ENCODE measurements at regions not wholly inside any gene's neighbourhood (a gene's known extent, or its start where the extent isn't known, plus 50 kb on each side); places are given as distances from the start of the nearest gene placed in this dataset.
"Not testable (repeated sequence)": the region's sequence is repeated elsewhere in the genome, so short reads cannot be mapped to it uniquely, and the experiment has no call there.

GRCh38 chr15:39239562-39239961 lies 341.3 kb upstream of the THBS1 start:
- no peak for DNase-seq
- intact Hi-C loops (cut with DNase I): no loop called here

- intact Hi-C loops (cut with DNase I): no loop called here
- no peak for DNase-seq
Observed at GRCh38 chr15:39242345-39242744, 338.5 kb upstream of the THBS1 start.

GRCh38 chr15:39243396-39243795 lies 337.5 kb upstream of the THBS1 start:
- no peak for DNase-seq
- intact Hi-C loops (cut with DNase I): no loop called here

GRCh38 chr15:39244776-39245175 lies 336.1 kb upstream of the THBS1 start:
- intact Hi-C loops (cut with DNase I): no loop called here
- DNase-seq: no peak

DNA sequence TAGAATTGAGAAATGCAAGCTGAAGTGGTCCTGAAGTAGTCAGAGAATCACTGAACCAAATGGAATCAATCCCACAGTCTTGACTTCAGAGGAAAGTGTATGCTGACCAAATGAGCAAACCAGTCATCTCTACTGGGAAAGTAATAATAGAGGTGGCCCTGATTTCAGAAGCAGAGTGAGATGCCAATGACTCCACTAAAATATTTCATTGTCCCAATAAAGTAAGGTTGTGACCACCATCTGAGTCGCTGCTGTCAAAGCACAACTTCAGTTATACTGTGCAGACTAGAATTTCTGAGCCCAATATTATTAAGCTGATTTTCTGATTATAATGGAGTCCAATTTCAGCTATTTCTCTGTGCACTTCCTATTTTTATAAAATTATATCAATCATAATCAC lies 334.4 kb upstream of the THBS1 start:
- intact Hi-C loops (cut with DNase I): no loop called here
- DNase-seq: no peak

- no peak for DNase-seq
- intact Hi-C loops (cut with DNase I): no loop called here
Observed at GRCh38 chr15:39247574-39247973, 333.3 kb upstream of the THBS1 start.

GRCh38 chr15:39248204-39248603 lies 332.7 kb upstream of the THBS1 start:
- DNase-seq: no peak

GRCh38 chr15:39250001-39250400 lies 330.9 kb upstream of the THBS1 start:
- DNase-seq: no peak
- intact Hi-C loops (cut with DNase I): no loop called here

More at GRCh38 chr15:39248204-39248603, 332.7 kb upstream of the THBS1 start:
- intact Hi-C loops (cut with DNase I): no loop called here

DNA sequence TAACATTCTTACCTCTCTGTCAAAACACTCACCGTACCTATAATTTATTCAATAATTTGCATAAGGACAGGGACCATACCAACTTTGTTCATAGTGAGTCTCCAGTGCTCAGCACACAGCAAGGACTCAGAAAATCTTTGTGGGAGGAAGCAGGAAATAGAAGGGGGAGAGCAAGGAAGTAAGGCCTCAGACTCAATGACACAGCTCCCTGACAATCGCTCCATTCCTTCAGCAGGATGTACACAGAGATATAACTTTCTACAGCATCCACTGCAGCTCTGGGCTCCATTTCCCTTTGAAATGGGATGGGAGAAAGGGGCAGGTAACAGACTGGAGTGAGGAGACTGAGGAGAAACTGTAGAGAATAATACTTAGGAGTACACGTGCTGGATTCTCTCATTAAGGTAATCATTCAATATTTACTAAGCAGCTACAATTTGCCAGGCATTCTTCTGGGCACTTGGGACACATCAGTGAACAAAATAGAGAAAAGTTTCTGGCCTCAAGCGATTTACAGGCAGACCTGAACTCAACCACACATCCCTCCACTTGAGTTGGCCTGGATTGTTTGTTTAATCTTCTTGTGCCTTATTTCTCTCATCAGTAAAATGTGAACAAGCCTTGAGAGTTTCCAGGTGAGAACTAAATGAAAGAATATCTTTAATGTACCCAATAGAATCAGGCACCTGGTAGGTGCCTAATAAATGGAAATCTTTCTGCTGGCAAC lies 330.3 kb upstream of the THBS1 start:
- DNase-seq: no peak
- intact Hi-C loops (cut with DNase I): no loop called here

- intact Hi-C loops (cut with DNase I): no loop called here
- DNase-seq: no peak
Observed at GRCh38 chr15:39251413-39252133, 329.3 kb upstream of the THBS1 start.

GRCh38 chr15:39252134-39252470 lies 328.8 kb upstream of the THBS1 start:
- intact Hi-C loops (cut with DNase I): no loop called here
- DNase-seq: no peak

DNA sequence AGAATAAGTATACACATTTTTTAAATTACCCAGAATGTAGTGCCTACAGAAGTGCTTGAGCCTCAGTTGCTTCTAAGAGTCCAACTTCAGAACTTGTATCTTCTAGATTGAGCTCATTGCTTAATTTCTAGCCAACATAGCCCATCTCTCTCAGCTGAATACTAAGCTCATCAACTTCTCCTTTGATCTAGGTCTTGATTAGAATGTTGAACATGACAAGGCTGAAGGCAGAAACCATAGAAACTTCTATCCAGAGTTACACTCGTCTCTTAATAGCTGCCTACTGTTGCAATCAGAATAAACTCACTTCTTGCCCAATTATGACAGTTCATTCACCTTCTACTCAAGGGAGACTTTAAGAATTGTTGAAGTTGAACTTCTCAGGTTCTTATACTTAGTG lies 327.3 kb upstream of the THBS1 start:
- DNase-seq: no peak
- intact Hi-C loops (cut with DNase I): no loop called here

GRCh38 chr15:39254181-39254580 lies 326.7 kb upstream of the THBS1 start:
- DNase-seq: no peak
- intact Hi-C loops (cut with DNase I): no loop called here

DNA sequence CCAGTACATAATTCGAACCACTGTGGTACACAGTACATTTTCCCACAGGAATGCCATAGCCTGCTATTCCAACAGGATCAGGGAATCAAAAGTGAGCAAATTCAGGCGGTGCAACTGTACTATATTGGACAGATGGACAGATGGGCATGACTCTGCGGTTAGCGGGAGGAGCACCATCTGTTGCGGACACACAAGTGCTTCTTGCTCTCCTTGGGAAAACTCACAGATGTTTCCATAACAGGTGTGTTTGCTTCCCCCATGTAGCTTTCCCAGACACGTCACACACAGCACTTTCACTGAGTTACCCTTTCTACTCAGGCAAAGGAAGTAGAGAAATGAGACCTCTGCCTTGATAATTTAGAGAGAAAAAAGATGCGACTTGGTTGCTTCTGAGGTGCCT lies 325.1 kb upstream of the THBS1 start:
- DNase-seq: no peak
- intact Hi-C loops (cut with DNase I): no loop called here

DNA sequence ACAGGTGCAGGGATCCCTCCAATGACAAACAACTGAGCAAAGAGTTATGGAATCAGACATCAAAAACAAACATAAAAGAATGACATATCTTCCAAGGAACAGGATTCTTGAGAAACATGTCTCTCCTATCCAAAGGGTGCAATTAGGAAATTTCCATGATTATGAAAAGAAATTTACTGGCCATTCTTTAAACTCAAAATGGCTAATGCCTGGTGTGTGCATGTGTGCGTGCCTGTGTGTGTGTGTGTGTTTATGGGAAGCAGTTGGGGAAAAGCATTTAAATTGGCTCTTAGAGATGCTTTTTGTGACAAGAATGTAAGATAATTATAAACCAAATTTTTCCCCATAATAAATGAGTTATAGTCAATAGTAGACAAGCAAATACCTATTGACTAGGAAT lies 320.5 kb upstream of the THBS1 start:
- DNase-seq: no peak
- intact Hi-C loops (cut with DNase I): no loop called here

DNA sequence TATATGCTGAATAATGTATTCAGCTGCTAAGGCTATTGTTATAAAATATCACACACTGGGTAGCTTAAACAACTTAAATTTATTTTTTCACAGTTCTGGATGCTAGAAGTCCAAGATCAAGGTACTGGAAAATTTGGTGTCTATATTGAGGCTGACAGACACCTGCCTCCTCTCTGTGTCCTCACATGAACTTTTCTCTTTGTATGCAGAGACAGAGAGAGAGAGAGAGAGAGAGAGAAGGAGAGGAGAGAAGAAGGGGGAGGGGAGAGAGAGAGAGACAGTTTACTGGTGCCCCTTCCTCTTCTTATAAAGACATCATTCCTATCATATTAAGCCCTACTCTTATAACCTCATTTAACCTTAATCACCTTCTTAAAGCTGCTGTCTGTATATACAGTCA lies 320.1 kb upstream of the THBS1 start:
- no peak for DNase-seq
- intact Hi-C loops (cut with DNase I): no loop called here

DNA sequence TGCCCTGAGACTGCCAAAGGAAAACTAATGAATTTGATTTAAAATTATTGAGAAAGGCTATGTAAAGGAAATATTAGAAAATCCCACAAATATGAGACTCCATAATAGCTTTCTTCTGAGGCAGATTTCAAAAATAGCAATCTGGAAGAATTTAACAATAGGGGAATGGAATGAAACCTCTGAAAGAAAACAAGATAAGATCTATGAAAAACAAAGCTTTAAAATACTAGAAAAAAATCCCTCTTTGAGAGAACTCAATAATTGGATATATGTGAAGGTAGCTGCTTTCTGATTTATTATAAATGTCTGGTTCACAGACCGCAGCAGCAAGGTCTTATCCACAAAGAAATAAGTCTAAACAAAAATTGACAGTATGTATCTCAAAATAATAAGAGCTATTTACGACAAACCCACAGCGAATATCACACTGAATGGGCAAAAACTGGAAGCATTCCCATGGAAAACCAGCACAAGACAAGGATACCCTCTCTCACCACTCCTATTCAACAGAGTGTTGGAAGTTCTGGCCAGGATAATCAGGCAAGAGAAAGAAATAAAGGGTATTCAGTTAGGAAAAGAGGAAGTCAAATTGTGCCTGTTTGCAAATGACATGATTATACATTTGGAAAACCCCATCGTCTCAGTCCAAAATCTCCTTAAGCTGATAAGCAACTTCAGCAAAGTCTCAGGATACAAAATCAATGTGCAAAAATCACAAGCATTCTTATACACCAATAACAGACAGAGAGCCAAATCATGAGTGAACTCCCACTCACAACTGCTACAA lies 319.3 kb upstream of the THBS1 start:
- intact Hi-C loops (cut with DNase I); DNase-seq: not testable (repeated sequence)

DNA sequence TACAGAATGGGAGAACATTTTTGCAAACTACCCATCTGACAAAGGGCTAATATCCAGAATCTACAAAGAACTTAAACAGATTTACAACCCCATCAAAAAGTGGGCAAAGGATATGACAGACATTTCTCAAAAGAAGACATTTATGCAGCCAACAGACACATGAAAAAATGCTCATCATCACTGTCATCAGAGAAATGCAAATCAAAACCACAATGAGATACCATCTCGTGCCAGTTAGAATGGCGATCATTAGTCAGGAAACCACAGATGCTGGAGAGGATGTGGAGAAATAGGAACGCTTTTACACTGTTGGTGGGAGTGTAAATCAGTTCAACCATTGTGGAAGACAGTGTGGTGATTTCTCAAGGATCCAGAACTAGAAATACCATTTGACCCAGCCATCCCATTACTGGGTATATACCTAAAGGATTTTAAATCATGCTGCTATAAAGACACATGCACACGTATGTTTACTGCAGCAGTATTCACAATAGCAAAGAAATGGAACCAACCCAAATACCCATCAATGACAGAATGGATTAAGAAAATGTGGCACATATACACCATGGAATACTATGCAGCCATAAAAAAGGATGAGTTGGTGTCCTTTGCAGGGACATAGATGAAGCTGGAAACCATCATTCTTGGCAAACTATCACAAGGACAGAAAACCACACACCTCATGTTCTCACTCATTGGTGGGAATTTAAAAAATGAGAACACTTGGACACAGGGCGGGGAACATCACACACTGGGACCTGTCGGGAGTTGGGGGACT lies 317.7 kb upstream of the THBS1 start:
- intact Hi-C loops (cut with DNase I): not testable (repeated sequence)

GRCh38 chr15:39265261-39265660 lies 315.6 kb upstream of the THBS1 start:
- intact Hi-C loops (cut with DNase I): no loop called here
- DNase-seq: no peak

More for the DNA sequence above, 317.7 kb upstream of the THBS1 start:
- DNase-seq: not testable (repeated sequence)

- DNase-seq: no peak
Observed at GRCh38 chr15:39266890-39267289, 314.0 kb upstream of the THBS1 start.

DNA sequence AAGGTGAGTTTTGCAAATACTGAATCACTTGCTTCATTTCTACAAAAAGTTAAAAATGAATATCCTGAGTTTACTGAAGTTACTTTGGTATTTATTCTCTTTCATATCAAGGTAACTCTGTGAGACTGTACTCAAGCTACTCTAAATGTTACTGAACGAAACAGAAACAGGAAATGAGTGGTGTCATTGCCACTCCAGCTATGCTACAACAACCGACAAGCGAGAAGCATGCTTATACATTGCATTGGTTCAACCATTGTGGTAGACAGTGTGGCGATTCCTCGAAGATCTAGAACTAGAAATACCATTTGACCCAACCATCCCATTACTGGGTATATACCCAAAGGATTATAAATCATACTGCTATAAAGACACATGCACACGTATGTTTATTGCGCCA lies 313.2 kb upstream of the THBS1 start:
- intact Hi-C loops (cut with DNase I): no loop called here
- no peak for DNase-seq

More at GRCh38 chr15:39266890-39267289, 314.0 kb upstream of the THBS1 start:
- intact Hi-C loops (cut with DNase I): no loop called here

All from posterior cingulate gyrus (tissue), 11 donors.